T47D (cell line): ENCODE measurements at regions not wholly inside any gene's neighbourhood (a gene's known extent, or its start where the extent isn't known, plus 50 kb on each side); places are given as distances from the start of the nearest gene placed in this dataset.

ENCODE experiments used
- DNase-seq, 2 experiments: peaks; one replicate each; pipeline versions ENCODE4 v3.0.0 to v3.0.0-alpha.2; 2011 to 2012; ENCODE audit warnings: low read depth in 1 of 2, low spot score in 1 of 2
- JUND ChIP-seq: IDR thresholded peaks from 2 replicates; pipeline ENCODE4 v1.6.1; 2012; ENCODE audit warnings: low read depth
- in situ Hi-C: cut with HindIII; loops from 2 replicates; pipeline ENCODE4 v1.10.0; 2016; ENCODE audit warnings: low sequenced_read_pairs, low pct_unique_long_range_greater_than_20kb

GRCh38 chr12:84772281-84772680 lies 140.3 kb downstream of the SLC6A15 start:
- DNase-seq: no peak
- in situ Hi-C loops: no loop called here
- no peak for TF ChIP-seq JUND

- no peak for DNase-seq
- TF ChIP-seq JUND: no peak
- in situ Hi-C loops: no loop called here
Observed at GRCh38 chr12:84767079-84767478, 145.5 kb downstream of the SLC6A15 start.

GRCh38 chr12:84766375-84766774 lies 146.2 kb downstream of the SLC6A15 start:
- no peak for TF ChIP-seq JUND
- in situ Hi-C loops: no loop called here
- no peak for DNase-seq

GRCh38 chr12:84764001-84764400 lies 148.6 kb downstream of the SLC6A15 start:
- in situ Hi-C loops: no loop called here
- TF ChIP-seq JUND: no peak

GRCh38 chr12:84763107-84763506 lies 149.5 kb downstream of the SLC6A15 start:
- DNase-seq: no peak

More at GRCh38 chr12:84764001-84764400, 148.6 kb downstream of the SLC6A15 start:
- DNase-seq: no peak

GRCh38 chr12:84760091-84760865 lies 152.3 kb downstream of the SLC6A15 start:
- in situ Hi-C loops: no loop called here
- DNase-seq: no peak
- no peak for TF ChIP-seq JUND

More at GRCh38 chr12:84763107-84763506, 149.5 kb downstream of the SLC6A15 start:
- in situ Hi-C loops: no loop called here
- no peak for TF ChIP-seq JUND

GRCh38 chr12:84757978-84758377 lies 154.6 kb downstream of the SLC6A15 start:
- no peak for DNase-seq
- in situ Hi-C loops: no loop called here
- TF ChIP-seq JUND: no peak

- no peak for TF ChIP-seq JUND
- DNase-seq: no peak
- in situ Hi-C loops: no loop called here
Observed at GRCh38 chr12:84756961-84757360, 155.6 kb downstream of the SLC6A15 start.

GRCh38 chr12:84745127-84745526 lies 167.5 kb downstream of the SLC6A15 start:
- TF ChIP-seq JUND: no peak
- DNase-seq: no peak
- in situ Hi-C loops: no loop called here

- DNase-seq: no peak
- no peak for TF ChIP-seq JUND
- in situ Hi-C loops: no loop called here
Observed at GRCh38 chr12:84741692-84742091, 170.9 kb downstream of the SLC6A15 start.

GRCh38 chr12:84741031-84741430 lies 171.6 kb downstream of the SLC6A15 start:
- in situ Hi-C loops: no loop called here
- no peak for TF ChIP-seq JUND
- DNase-seq: no peak

GRCh38 chr12:84740602-84741001 lies 172.0 kb downstream of the SLC6A15 start:
- in situ Hi-C loops: no loop called here
- no peak for TF ChIP-seq JUND
- DNase-seq: no peak

GRCh38 chr12:84738481-84738972 lies 174.1 kb downstream of the SLC6A15 start:
- TF ChIP-seq JUND: no peak
- in situ Hi-C loops: no loop called here
- DNase-seq: peak in 1 of 2 experiments; percentile 20
